T-helper 17 cell (primary cell): ENCODE measurements at regions not wholly inside any gene's neighbourhood (a gene's known extent, or its start where the extent isn't known, plus 50 kb on each side); places are given as distances from the start of the nearest gene placed in this dataset.

ENCODE experiments used
- ATAC-seq: fragments of 150-1000 bp; cut with Tn5 transposase; 2 replicates; pipeline ENCODE4 v1.10.0; 2021; ENCODE audit warnings: mild to moderate bottlenecking, moderate library complexity
- DNase-seq, 3 donors: peaks; one replicate each; pipeline versions ENCODE4 v3.0.0 to v3.0.0-alpha.2; 2020 to 2021
- H3K9me3 ChIP-seq: one replicate; pipeline ENCODE4 v1.7.0; 2013; ENCODE audit warnings: low read length, mild to moderate bottlenecking; ENCODE audit not compliant: control insufficient read depth, poor library complexity, severe bottlenecking
- H3K27ac Mint-ChIP-seq: one replicate; pipeline ENCODE4 v1.8.0; 2022; ENCODE audit warnings: mild to moderate bottlenecking, moderate library complexity, mixed read lengths
- H3K27me3 Mint-ChIP-seq: one replicate; pipeline ENCODE4 v1.8.0; 2022; ENCODE audit warnings: mixed read lengths
- H3K36me3 Mint-ChIP-seq: one replicate; pipeline ENCODE4 v1.8.0; 2022; ENCODE audit warnings: low read depth, mixed read lengths
- H3K4me1 Mint-ChIP-seq: one replicate; pipeline ENCODE4 v1.8.0; 2022; ENCODE audit warnings: mild to moderate bottlenecking, mixed read lengths
- H3K4me3 Mint-ChIP-seq: one replicate; pipeline ENCODE4 v1.8.0; 2022; ENCODE audit warnings: mild to moderate bottlenecking, moderate library complexity, mixed read lengths

GRCh38 chr4:62193761-62194160, 993.6 kb downstream of the ADGRL3 start:
- no peaks in the 10 kb centered on the region for H3K27me3 Mint-ChIP-seq
- no peaks in the 10 kb centered on the region for H3K4me1 Mint-ChIP-seq
- H3K36me3 Mint-ChIP-seq, result no peaks in the 10 kb centered on the region
- DNase-seq (no peak), ATAC-seq (no peak)
- H3K27ac Mint-ChIP-seq, result no peak overlapping the region
- no peak overlapping the region for H3K4me3 Mint-ChIP-seq
- H3K9me3 ChIP-seq, result no peaks in the 10 kb centered on the region

GRCh38 chr4:62191451-62192240, 991.5 kb downstream of the ADGRL3 start:
- Mint-ChIP-seq H3K27ac (no peak overlapping the region), H3K4me1 (no peaks in the 10 kb centered on the region), H3K4me3 (no peak overlapping the region), H3K27me3 (no peaks in the 10 kb centered on the region), H3K36me3 (no peaks in the 10 kb centered on the region)
- DNase-seq (no peak), ATAC-seq (no peak)
- no peaks in the 10 kb centered on the region for H3K9me3 ChIP-seq

GRCh38 chr4:62170235-62170634, 970.1 kb downstream of the ADGRL3 start:
- ATAC-seq (no peak), DNase-seq (no peak)
- Mint-ChIP-seq H3K4me3 (no peak overlapping the region), H3K27ac (no peak overlapping the region), H3K27me3 (no peaks in the 10 kb centered on the region), H3K4me1 (no peaks in the 10 kb centered on the region), H3K36me3 (no peaks in the 10 kb centered on the region)
- H3K9me3 ChIP-seq, result no peaks in the 10 kb centered on the region

GRCh38 chr4:62168681-62169080, 968.6 kb downstream of the ADGRL3 start:
- Mint-ChIP-seq H3K36me3 (no peaks in the 10 kb centered on the region), H3K4me3 (no peak overlapping the region), H3K4me1 (no peaks in the 10 kb centered on the region), H3K27me3 (no peaks in the 10 kb centered on the region), H3K27ac (no peak overlapping the region)
- no peaks in the 10 kb centered on the region for H3K9me3 ChIP-seq
- DNase-seq, result no peak
- no peak for ATAC-seq

GRCh38 chr4:62162606-62163005, 962.5 kb downstream of the ADGRL3 start:
- peaks cover 2% of the 10 kb centered on the region for H3K9me3 ChIP-seq
- H3K4me3 Mint-ChIP-seq, result no peak overlapping the region
- H3K27ac Mint-ChIP-seq, result no peak overlapping the region
- ATAC-seq (no peak), DNase-seq (no peak)
- H3K4me1 Mint-ChIP-seq, result no peaks in the 10 kb centered on the region
- no peaks in the 10 kb centered on the region for H3K36me3 Mint-ChIP-seq
- no peaks in the 10 kb centered on the region for H3K27me3 Mint-ChIP-seq

GRCh38 chr4:62161446-62161845, 961.3 kb downstream of the ADGRL3 start:
- H3K27me3 Mint-ChIP-seq, result no peaks in the 10 kb centered on the region
- H3K36me3 Mint-ChIP-seq, result no peaks in the 10 kb centered on the region
- H3K4me1 Mint-ChIP-seq, result no peaks in the 10 kb centered on the region
- no peak overlapping the region for H3K27ac Mint-ChIP-seq
- DNase-seq, result no peak
- ATAC-seq, result no peak
- no peak overlapping the region for H3K4me3 Mint-ChIP-seq
- H3K9me3 ChIP-seq, result peaks cover 2% of the 10 kb centered on the region

- H3K27ac Mint-ChIP-seq, result no peak overlapping the region
- no peaks in the 10 kb centered on the region for H3K36me3 Mint-ChIP-seq
- H3K9me3 ChIP-seq, result peaks cover 2% of the 10 kb centered on the region
- ATAC-seq, result no peak
- H3K4me1 Mint-ChIP-seq, result no peaks in the 10 kb centered on the region
- no peak for DNase-seq
- no peak overlapping the region for H3K4me3 Mint-ChIP-seq
- H3K27me3 Mint-ChIP-seq, result no peaks in the 10 kb centered on the region
These were observed 959.8 kb downstream of the ADGRL3 start for GRCh38 chr4:62159876-62160275.

- Mint-ChIP-seq H3K27ac (no peak overlapping the region), H3K4me3 (no peak overlapping the region), H3K4me1 (no peaks in the 10 kb centered on the region), H3K36me3 (no peaks in the 10 kb centered on the region), H3K27me3 (no peaks in the 10 kb centered on the region)
- no peak for ATAC-seq
- H3K9me3 ChIP-seq, result peaks cover 2% of the 10 kb centered on the region
- DNase-seq, result no peak
These were observed 959.2 kb downstream of the ADGRL3 start for GRCh38 chr4:62159306-62159705.

- DNase-seq (no peak), ATAC-seq (no peak)
- H3K9me3 ChIP-seq, result no peaks in the 10 kb centered on the region
- H3K36me3 Mint-ChIP-seq, result no peaks in the 10 kb centered on the region
- no peaks in the 10 kb centered on the region for H3K4me1 Mint-ChIP-seq
- no peaks in the 10 kb centered on the region for H3K27me3 Mint-ChIP-seq
- H3K27ac Mint-ChIP-seq, result no peak overlapping the region
- H3K4me3 Mint-ChIP-seq, result no peak overlapping the region
These were observed 956.1 kb downstream of the ADGRL3 start for GRCh38 chr4:62156205-62156604.

GRCh38 chr4:62145276-62145675, 945.1 kb downstream of the ADGRL3 start:
- H3K9me3 ChIP-seq, result peaks cover 2% of the 10 kb centered on the region
- H3K4me1 Mint-ChIP-seq, result no peaks in the 10 kb centered on the region
- no peaks in the 10 kb centered on the region for H3K36me3 Mint-ChIP-seq
- DNase-seq, result no peak
- no peaks in the 10 kb centered on the region for H3K27me3 Mint-ChIP-seq
- H3K4me3 Mint-ChIP-seq, result no peak overlapping the region
- no peak overlapping the region for H3K27ac Mint-ChIP-seq
- ATAC-seq, result no peak

- peaks cover 2% of the 10 kb centered on the region for H3K9me3 ChIP-seq
- H3K4me3 Mint-ChIP-seq, result no peak overlapping the region
- no peak for ATAC-seq
- H3K27ac Mint-ChIP-seq, result no peak overlapping the region
- no peaks in the 10 kb centered on the region for H3K36me3 Mint-ChIP-seq
- no peaks in the 10 kb centered on the region for H3K27me3 Mint-ChIP-seq
- H3K4me1 Mint-ChIP-seq, result no peaks in the 10 kb centered on the region
- DNase-seq, result no peak
These were observed 944.3 kb downstream of the ADGRL3 start for GRCh38 chr4:62144431-62144830.

- H3K4me3 Mint-ChIP-seq, result no peak overlapping the region
- no peaks in the 10 kb centered on the region for H3K36me3 Mint-ChIP-seq
- no peak overlapping the region for H3K27ac Mint-ChIP-seq
- DNase-seq (no peak), ATAC-seq (no peak)
- H3K4me1 Mint-ChIP-seq, result no peaks in the 10 kb centered on the region
- H3K9me3 ChIP-seq, result no peaks in the 10 kb centered on the region
- no peaks in the 10 kb centered on the region for H3K27me3 Mint-ChIP-seq
These were observed 935.5 kb downstream of the ADGRL3 start for GRCh38 chr4:62135565-62136156.

- no peak overlapping the region for H3K27ac Mint-ChIP-seq
These were observed 933.9 kb downstream of the ADGRL3 start for GRCh38 chr4:62133977-62134376.

More at GRCh38 chr4:62133977-62134376, 933.9 kb downstream of the ADGRL3 start:
- no peak for DNase-seq
- no peaks in the 10 kb centered on the region for H3K4me1 Mint-ChIP-seq
- H3K27me3 Mint-ChIP-seq, result no peaks in the 10 kb centered on the region
- no peaks in the 10 kb centered on the region for H3K9me3 ChIP-seq
- ATAC-seq, result no peak
- H3K36me3 Mint-ChIP-seq, result no peaks in the 10 kb centered on the region
- no peak overlapping the region for H3K4me3 Mint-ChIP-seq
